ENCODE measurements at regions not wholly inside any gene's neighbourhood (a gene's known extent, or its start where the extent isn't known, plus 50 kb on each side); places are given as distances from the start of the nearest gene placed in this dataset.

- Histone ChIP-seq H3K9me2 (replicated peaks; ENCODE audit: insufficient read depth, low read length) (no peaks in the 10 kb centered on the region), H3K9ac (ENCODE audit: low read length) (no peak overlapping the region), H3K9me3 (ENCODE audit: insufficient read depth, low read length) (no peaks in the 10 kb centered on the region), H4K20me1 (ENCODE audit: low read depth, low read length) (no peaks in the 10 kb centered on the region), H2AFZ (ENCODE audit: low read depth, low read length, severe bottlenecking) (no peak overlapping the region), H3K4me3 (ENCODE audit: insufficient read depth, low read length, poor library complexity, severe bottlenecking) (no peak overlapping the region), H3K4me2 (ENCODE audit: low read depth, low read length, poor library complexity, severe bottlenecking) (no peak overlapping the region), H3K79me2 (ENCODE audit: insufficient read depth, low read length) (no peaks in the 10 kb centered on the region), H3K27me3 (ENCODE audit: low read length) (no peaks in the 10 kb centered on the region), H3F3A (ENCODE audit: insufficient read depth) (no peaks in the 10 kb centered on the region), H3K36me3 (ENCODE audit: low read length) (no peaks in the 10 kb centered on the region), H3K27ac (ENCODE audit: low read depth, low read length) (peak overlapping the region; percentile 65)
- TF ChIP-seq CTCF (IDR thresholded peaks at IDR 0.05; ENCODE audit: insufficient read depth, low read length, poor library complexity, severe bottlenecking), result no peak
- no peak for TF ChIP-seq EZH2phosphoT487 (conservative IDR thresholded peaks at IDR 0.05; ENCODE audit: low read length)
These were observed 82.6 kb downstream of the EN1 start for GRCh38 chr2:118764855-118765254.

GRCh38 chr2:118763797-118764196, 83.7 kb downstream of the EN1 start:
- H3K79me2 ChIP-seq (ENCODE audit: insufficient read depth, low read length), result no peaks in the 10 kb centered on the region
- no peaks in the 10 kb centered on the region for H4K20me1 ChIP-seq (ENCODE audit: low read depth, low read length)
- TF ChIP-seq EZH2phosphoT487 (conservative IDR thresholded peaks at IDR 0.05; ENCODE audit: low read length), result no peak
- TF ChIP-seq CTCF (IDR thresholded peaks at IDR 0.05; ENCODE audit: insufficient read depth, low read length, poor library complexity, severe bottlenecking), result no peak
- no peak overlapping the region for H2AFZ ChIP-seq (ENCODE audit: low read depth, low read length, severe bottlenecking)
- no peaks in the 10 kb centered on the region for H3K27me3 ChIP-seq (ENCODE audit: low read length)
- H3K4me2 ChIP-seq (ENCODE audit: low read depth, low read length, poor library complexity, severe bottlenecking), result no peak overlapping the region
- H3K4me3 ChIP-seq (ENCODE audit: insufficient read depth, low read length, poor library complexity, severe bottlenecking), result no peak overlapping the region
- peak overlapping the region; percentile 65 for H3K27ac ChIP-seq (ENCODE audit: low read depth, low read length)
- H3K9me3 ChIP-seq (ENCODE audit: insufficient read depth, low read length), result no peaks in the 10 kb centered on the region
- H3K9ac ChIP-seq (ENCODE audit: low read length), result no peak overlapping the region
- H3K36me3 ChIP-seq (ENCODE audit: low read length), result no peaks in the 10 kb centered on the region
- no peaks in the 10 kb centered on the region for H3F3A ChIP-seq (ENCODE audit: insufficient read depth)
- no peaks in the 10 kb centered on the region for H3K9me2 ChIP-seq (replicated peaks; ENCODE audit: insufficient read depth, low read length)

- H4K20me1 ChIP-seq (ENCODE audit: low read depth, low read length), result no peaks in the 10 kb centered on the region
- H3F3A ChIP-seq (ENCODE audit: insufficient read depth), result no peaks in the 10 kb centered on the region
- H3K36me3 ChIP-seq (ENCODE audit: low read length), result no peaks in the 10 kb centered on the region
- H3K9me2 ChIP-seq (replicated peaks; ENCODE audit: insufficient read depth, low read length), result no peaks in the 10 kb centered on the region
- no peak overlapping the region for H3K9ac ChIP-seq (ENCODE audit: low read length)
- H3K27ac ChIP-seq (ENCODE audit: low read depth, low read length), result peak overlapping the region; percentile 65
- no peaks in the 10 kb centered on the region for H3K79me2 ChIP-seq (ENCODE audit: insufficient read depth, low read length)
- no peaks in the 10 kb centered on the region for H3K27me3 ChIP-seq (ENCODE audit: low read length)
- no peak for TF ChIP-seq EZH2phosphoT487 (conservative IDR thresholded peaks at IDR 0.05; ENCODE audit: low read length)
- TF ChIP-seq CTCF (IDR thresholded peaks at IDR 0.05; ENCODE audit: insufficient read depth, low read length, poor library complexity, severe bottlenecking), result no peak
- no peak overlapping the region for H2AFZ ChIP-seq (ENCODE audit: low read depth, low read length, severe bottlenecking)
- H3K4me2 ChIP-seq (ENCODE audit: low read depth, low read length, poor library complexity, severe bottlenecking), result no peak overlapping the region
- no peaks in the 10 kb centered on the region for H3K9me3 ChIP-seq (ENCODE audit: insufficient read depth, low read length)
- no peak overlapping the region for H3K4me3 ChIP-seq (ENCODE audit: insufficient read depth, low read length, poor library complexity, severe bottlenecking)
These were observed 85.2 kb downstream of the EN1 start for GRCh38 chr2:118762290-118762689.

Measured in SU-DHL-6 (cell line).